Effector CD8-positive, alpha-beta T cell (primary cell): ENCODE measurements at regions not wholly inside any gene's neighbourhood (a gene's known extent, or its start where the extent isn't known, plus 50 kb on each side); places are given as distances from the start of the nearest gene placed in this dataset.

Experiments
- DNase-seq: peaks from one replicate; lab custom pipeline; 2025; lab: John Stamatoyannopoulos, UW

DNA sequence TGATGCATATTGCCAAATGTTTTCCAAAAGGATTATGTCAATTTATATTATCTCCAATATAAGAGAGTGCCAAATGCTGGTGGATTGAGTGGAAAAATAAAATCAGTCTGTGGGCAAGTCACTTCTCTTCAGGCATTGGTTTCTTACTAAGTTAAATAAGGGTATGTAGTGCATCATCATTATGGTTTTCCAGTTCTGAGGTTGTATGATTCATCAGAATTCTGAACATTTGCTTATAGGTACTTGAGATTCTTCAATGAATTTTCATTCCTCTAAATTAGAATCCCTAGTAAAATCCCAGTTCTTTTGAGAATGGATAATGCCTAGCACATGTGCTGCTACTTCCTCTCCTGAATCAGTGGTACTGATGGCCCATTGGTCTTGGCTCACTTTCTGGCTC, 188.9 kb upstream of the OSR1 start:
- DNase-seq: no peak

- no peak for DNase-seq
Observed at GRCh38 chr2:19545507-19545906, 187.1 kb upstream of the OSR1 start.

- no peak for DNase-seq
Observed at GRCh38 chr2:19543663-19544383, 185.4 kb upstream of the OSR1 start.

- no peak for DNase-seq
Observed at GRCh38 chr2:19542796-19543662, 184.6 kb upstream of the OSR1 start.

DNA sequence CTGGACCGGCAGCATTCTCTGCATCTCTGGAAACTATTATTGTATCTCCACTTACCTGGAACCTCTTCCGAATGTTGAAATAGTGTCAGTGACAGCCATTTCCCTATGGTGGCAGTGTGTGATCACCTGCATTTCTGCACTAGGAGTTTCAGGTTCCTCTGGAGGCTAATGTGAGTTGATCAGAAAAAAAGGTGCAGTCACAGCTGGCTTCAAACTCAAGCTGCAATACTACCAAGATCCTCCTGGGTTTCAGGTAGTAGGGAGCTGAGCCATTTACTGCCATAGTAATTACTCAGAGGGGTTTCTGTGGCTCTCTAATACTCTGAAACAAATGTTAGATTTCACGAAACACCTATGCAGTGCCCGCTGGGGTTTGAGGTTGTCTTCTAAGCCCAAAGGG, 183.5 kb upstream of the OSR1 start:
- no peak for DNase-seq

DNA sequence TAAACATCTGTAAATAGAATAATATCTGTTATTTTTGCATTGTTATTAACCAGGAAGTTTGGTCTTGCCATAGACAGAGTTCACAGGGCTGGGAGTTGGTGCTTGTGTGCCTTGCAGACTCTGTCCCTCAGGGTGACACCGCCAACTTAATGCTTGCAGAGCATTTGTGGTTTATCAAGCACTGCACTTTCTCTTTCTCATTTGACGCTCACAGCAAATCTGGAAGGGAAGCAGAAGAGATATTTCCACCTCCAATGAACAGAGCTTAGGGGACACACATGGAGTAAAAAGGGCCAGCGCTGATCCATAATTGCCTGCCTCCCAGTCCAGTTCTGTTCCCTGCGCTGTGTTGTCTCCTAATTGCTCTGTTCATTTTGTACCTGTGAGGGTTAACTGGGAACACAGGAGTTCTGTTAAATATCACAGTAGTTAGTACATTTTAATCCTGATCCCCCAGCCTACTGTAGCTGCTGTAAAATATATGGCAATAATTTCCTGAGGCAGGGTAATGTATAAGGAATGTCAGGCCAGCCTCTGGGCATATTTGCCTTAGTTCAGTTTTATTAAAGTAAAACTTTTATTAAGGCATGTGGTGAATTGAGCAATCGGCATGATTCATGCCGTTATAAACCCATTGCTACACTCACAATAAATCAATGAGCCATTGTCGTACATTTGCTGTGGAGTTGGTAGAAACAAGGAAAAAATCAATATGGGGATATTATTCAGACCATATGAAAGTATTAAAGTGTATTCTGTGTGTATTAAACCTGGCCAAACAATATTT, 182.5 kb upstream of the OSR1 start:
- no peak for DNase-seq

DNA sequence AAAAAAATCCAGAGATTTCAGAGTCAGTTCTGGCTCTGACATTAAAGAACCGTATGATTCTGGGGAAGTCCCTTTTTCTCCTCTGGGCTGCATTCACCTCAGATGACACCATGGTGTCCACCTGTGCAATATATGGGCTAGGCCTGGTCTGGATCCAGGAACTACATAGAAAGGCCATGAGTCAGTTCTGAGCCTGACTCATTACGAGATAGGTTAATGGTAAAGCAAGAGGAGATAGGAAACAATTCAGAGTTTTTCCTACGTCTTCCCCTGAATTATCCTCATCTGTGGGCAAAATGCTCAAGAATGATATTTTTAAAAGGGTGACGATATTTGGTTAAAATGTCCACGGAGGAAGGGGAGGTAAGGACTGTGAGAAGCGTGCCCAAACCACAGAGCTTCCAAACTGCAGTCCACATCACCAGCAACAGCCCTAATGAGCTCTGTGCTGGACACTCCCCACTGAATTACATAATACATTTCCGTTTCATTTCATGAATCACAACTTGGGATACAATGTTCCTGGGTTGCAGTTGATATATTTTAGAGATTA, 180.1 kb upstream of the OSR1 start:
- no peak for DNase-seq

- no peak for DNase-seq
Observed at GRCh38 chr2:19536136-19536535, 177.7 kb upstream of the OSR1 start.

DNA sequence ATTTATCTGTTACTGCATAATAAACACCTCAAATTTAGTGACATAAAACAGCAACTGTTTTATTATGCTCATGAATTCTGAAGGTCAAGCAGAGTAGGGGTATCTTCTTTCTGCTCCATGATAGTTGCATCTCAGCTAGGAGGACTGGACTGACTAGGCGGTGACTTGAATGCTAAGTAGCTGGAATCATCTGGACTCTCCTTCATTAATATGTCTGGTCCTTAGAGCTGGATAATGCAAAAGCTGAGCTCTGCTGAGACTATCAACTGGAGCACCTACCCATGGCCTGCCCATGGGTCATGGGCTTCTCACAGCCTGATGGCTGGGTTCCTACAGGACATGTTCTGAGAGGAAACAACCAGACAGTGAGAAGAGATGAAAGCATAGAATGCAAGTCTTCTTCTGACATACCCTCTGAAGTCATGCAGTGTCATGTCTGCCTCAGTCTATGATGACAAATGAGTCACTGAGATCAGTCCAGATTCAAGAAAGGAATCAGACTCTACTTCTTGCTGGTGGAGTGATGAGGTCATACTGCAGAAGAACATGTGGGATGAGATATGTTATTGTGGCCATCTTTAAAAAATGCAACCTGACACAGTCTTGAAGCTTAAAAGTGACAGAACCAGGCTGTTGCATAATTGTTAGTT, 174.2 kb upstream of the OSR1 start:
- no peak for DNase-seq

- DNase-seq: no peak
Observed at GRCh38 chr2:19529677-19530076, 171.3 kb upstream of the OSR1 start.

GRCh38 chr2:19527771-19528170, 169.3 kb upstream of the OSR1 start:
- DNase-seq: no peak

GRCh38 chr2:19525313-19525712, 166.9 kb upstream of the OSR1 start:
- no peak for DNase-seq

- DNase-seq: no peak
Observed at GRCh38 chr2:19519045-19519444, 160.6 kb upstream of the OSR1 start.

DNA sequence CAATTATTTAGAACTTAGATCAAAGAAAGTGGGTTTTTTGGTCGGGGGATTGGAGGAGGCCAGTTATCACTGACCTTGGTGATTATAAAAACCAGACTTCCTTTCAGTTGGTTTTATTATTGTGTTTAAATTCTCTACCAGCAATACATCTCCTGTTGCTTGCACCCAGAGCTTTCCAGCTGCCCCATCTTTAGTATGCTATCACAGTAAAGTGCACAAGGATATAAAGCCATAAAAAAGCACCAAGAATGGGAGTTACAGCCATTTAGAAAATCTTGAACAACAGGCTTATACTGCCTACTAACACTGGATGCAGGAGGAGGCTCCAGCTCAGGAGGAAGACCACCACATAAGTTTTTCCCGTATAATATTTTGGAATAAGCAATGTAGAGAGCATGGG, 148.7 kb upstream of the OSR1 start:
- DNase-seq: no peak

GRCh38 chr2:19505199-19506136, 147.0 kb upstream of the OSR1 start:
- DNase-seq: no peak

- DNase-seq: no peak
Observed at GRCh38 chr2:19504400-19505198, 146.2 kb upstream of the OSR1 start.

GRCh38 chr2:19503915-19504314, 145.5 kb upstream of the OSR1 start:
- DNase-seq: no peak

GRCh38 chr2:19503406-19503805, 145.0 kb upstream of the OSR1 start:
- DNase-seq: no peak

DNA sequence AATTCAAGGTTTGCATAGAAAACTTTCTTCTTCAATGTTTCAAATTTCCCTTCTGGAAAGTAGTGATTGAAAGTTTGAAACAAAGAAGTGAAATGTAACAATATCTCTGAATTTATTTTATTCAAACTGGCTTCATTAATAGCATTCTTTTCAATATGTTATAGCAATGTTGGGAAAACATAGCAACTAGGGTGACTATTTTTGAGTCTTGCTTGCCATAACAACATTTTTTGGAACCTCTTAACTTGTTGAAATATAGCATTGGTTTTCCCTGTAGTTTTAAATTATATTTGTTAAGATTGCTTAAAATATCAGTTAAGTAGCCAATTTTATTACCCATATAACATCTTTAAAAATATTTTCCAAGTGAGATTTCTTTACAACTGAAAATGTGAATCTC, 141.7 kb upstream of the OSR1 start:
- no peak for DNase-seq

GRCh38 chr2:19496646-19497045, 138.2 kb upstream of the OSR1 start:
- no peak for DNase-seq
